ENCODE measurements at regions not wholly inside any gene's neighbourhood (a gene's known extent, or its start where the extent isn't known, plus 50 kb on each side); places are given as distances from the start of the nearest gene placed in this dataset.

- Histone ChIP-seq H2AFZ (ENCODE audit: low read depth, low read length) (no peak overlapping the region), H3K4me2 (ENCODE audit: low read length) (no peak overlapping the region), H3K27ac (ENCODE audit: low read length) (no peak overlapping the region), H3K9ac (ENCODE audit: low read length) (no peak overlapping the region), H4K20me1 (ENCODE audit: insufficient read depth, low read length) (no peaks in the 10 kb centered on the region), H3K4me3 (ENCODE audit: low read length) (no peak overlapping the region), H3K79me2 (ENCODE audit: low read length) (no peaks in the 10 kb centered on the region), H3K9me3 (ENCODE audit: insufficient read depth, low read length) (peaks cover 4% of the 10 kb centered on the region; the same call in 1 of the 2 replicates), H3K4me1 (ENCODE audit: low read length) (no peaks in the 10 kb centered on the region), H3K27me3 (ENCODE audit: low read depth, low read length) (peaks cover 17% of the 10 kb centered on the region; the same call in 1 of the 2 replicates), H3K36me3 (replicated peaks; ENCODE audit: low read depth, low read length) (no peaks in the 10 kb centered on the region)
- TF ChIP-seq EZH2phosphoT487 (IDR thresholded peaks at IDR 0.05; ENCODE audit: low read depth), result no peak
- no peak for TF ChIP-seq CTCF (IDR thresholded peaks at IDR 0.05; ENCODE audit: low read depth, low read length)
Observed at GRCh38 chr20:52913650-52914387, 58.3 kb upstream of the TSHZ2 start.

- Histone ChIP-seq H3K4me3 (ENCODE audit: low read length) (no peak overlapping the region), H3K4me2 (ENCODE audit: low read length) (no peak overlapping the region), H3K36me3 (replicated peaks; ENCODE audit: low read depth, low read length) (no peaks in the 10 kb centered on the region), H3K79me2 (ENCODE audit: low read length) (no peaks in the 10 kb centered on the region), H4K20me1 (ENCODE audit: insufficient read depth, low read length) (no peaks in the 10 kb centered on the region), H3K9me3 (ENCODE audit: insufficient read depth, low read length) (no peaks in the 10 kb centered on the region), H3K27ac (ENCODE audit: low read length) (no peak overlapping the region), H3K27me3 (ENCODE audit: low read depth, low read length) (peaks cover 34% of the 10 kb centered on the region), H3K4me1 (ENCODE audit: low read length) (no peaks in the 10 kb centered on the region), H3K9ac (ENCODE audit: low read length) (no peak overlapping the region), H2AFZ (ENCODE audit: low read depth, low read length) (no peak overlapping the region)
- TF ChIP-seq CTCF (IDR thresholded peaks at IDR 0.05; ENCODE audit: low read depth, low read length) (no peak), EZH2phosphoT487 (IDR thresholded peaks at IDR 0.05; ENCODE audit: low read depth) (no peak)
Observed at GRCh38 chr20:52905241-52905994, 66.7 kb upstream of the TSHZ2 start.

GRCh38 chr20:52904837-52905236 lies 67.3 kb upstream of the TSHZ2 start:
- H3K27me3 ChIP-seq (ENCODE audit: low read depth, low read length), result peaks cover 32% of the 10 kb centered on the region
- H3K9ac ChIP-seq (ENCODE audit: low read length), result no peak overlapping the region
- H3K27ac ChIP-seq (ENCODE audit: low read length), result no peak overlapping the region
- H2AFZ ChIP-seq (ENCODE audit: low read depth, low read length), result no peak overlapping the region
- no peaks in the 10 kb centered on the region for H3K4me1 ChIP-seq (ENCODE audit: low read length)
- H4K20me1 ChIP-seq (ENCODE audit: insufficient read depth, low read length), result no peaks in the 10 kb centered on the region
- no peaks in the 10 kb centered on the region for H3K9me3 ChIP-seq (ENCODE audit: insufficient read depth, low read length)
- H3K79me2 ChIP-seq (ENCODE audit: low read length), result no peaks in the 10 kb centered on the region
- H3K36me3 ChIP-seq (replicated peaks; ENCODE audit: low read depth, low read length), result no peaks in the 10 kb centered on the region
- TF ChIP-seq EZH2phosphoT487 (IDR thresholded peaks at IDR 0.05; ENCODE audit: low read depth), result no peak
- no peak overlapping the region for H3K4me3 ChIP-seq (ENCODE audit: low read length)
- H3K4me2 ChIP-seq (ENCODE audit: low read length), result no peak overlapping the region

GRCh38 chr20:52899041-52899608 lies 73.0 kb upstream of the TSHZ2 start:
- H3K4me1 ChIP-seq (ENCODE audit: low read length), result peaks cover 8% of the 10 kb centered on the region
- TF ChIP-seq CTCF (IDR thresholded peaks at IDR 0.05; ENCODE audit: low read depth, low read length) (no peak), EZH2phosphoT487 (IDR thresholded peaks at IDR 0.05; ENCODE audit: low read depth) (no peak)
- no peak overlapping the region for H3K9ac ChIP-seq (ENCODE audit: low read length)

More at GRCh38 chr20:52899041-52899608, 73.0 kb upstream of the TSHZ2 start:
- Histone ChIP-seq H3K27me3 (ENCODE audit: low read depth, low read length) (peaks cover 25% of the 10 kb centered on the region), H3K79me2 (ENCODE audit: low read length) (no peaks in the 10 kb centered on the region), H2AFZ (ENCODE audit: low read depth, low read length) (no peak overlapping the region), H3K4me2 (ENCODE audit: low read length) (no peak overlapping the region), H4K20me1 (ENCODE audit: insufficient read depth, low read length) (no peaks in the 10 kb centered on the region), H3K36me3 (replicated peaks; ENCODE audit: low read depth, low read length) (no peaks in the 10 kb centered on the region), H3K4me3 (ENCODE audit: low read length) (no peak overlapping the region), H3K9me3 (ENCODE audit: insufficient read depth, low read length) (no peaks in the 10 kb centered on the region), H3K27ac (ENCODE audit: low read length) (no peak overlapping the region)
